Smooth muscle cell (in vitro differentiated cells): ENCODE measurements at regions not wholly inside any gene's neighbourhood (a gene's known extent, or its start where the extent isn't known, plus 50 kb on each side); places are given as distances from the start of the nearest gene placed in this dataset.

Experiments used
- DNase-seq: peaks from one replicate; lab custom pipeline; 2025; ENCODE audit not compliant: unreplicated experiment; lab: John Stamatoyannopoulos, UW
- H2AFZ ChIP-seq: fragments of 200-600 bp; sonication (generic); 2 replicates; pipeline ENCODE4 v1.6.0; 2016; ENCODE audit warnings: antibody characterized with exemption, low read depth, mild to moderate bottlenecking
- H3F3A ChIP-seq: fragments of 200-600 bp; sonication (generic); 2 replicates; pipeline ENCODE4 v1.6.0; 2017; ENCODE audit warnings: antibody characterized with exemption, low read depth
- H3K27ac ChIP-seq: fragments of 200-600 bp; sonication (generic); 2 replicates; pipeline ENCODE4 v1.5.1; 2016; ENCODE audit warnings: low read depth, mild to moderate bottlenecking
- H3K27me3 ChIP-seq: fragments of 200-600 bp; sonication (generic); 2 replicates; pipeline ENCODE4 v1.6.1; 2016; ENCODE audit warnings: low read depth, mild to moderate bottlenecking
- H3K36me3 ChIP-seq: fragments of 200-600 bp; sonication (generic); 2 replicates; pipeline ENCODE4 v1.5.1; 2016; ENCODE audit warnings: low read depth
- H3K4me1 ChIP-seq: fragments of 200-600 bp; sonication (generic); 2 replicates; pipeline ENCODE4 v1.5.1; 2016; ENCODE audit warnings: low read depth
- H3K4me2 ChIP-seq: fragments of 200-600 bp; sonication (generic); 2 replicates; pipeline ENCODE4 v1.6.0; 2016; ENCODE audit warnings: mild to moderate bottlenecking
- H3K4me3 ChIP-seq: fragments of 200-600 bp; sonication (generic); 2 replicates; pipeline ENCODE4 v1.5.1; 2016; ENCODE audit warnings: mild to moderate bottlenecking
- H3K79me2 ChIP-seq: fragments of 200-600 bp; sonication (generic); 2 replicates; pipeline ENCODE4 v1.6.0; 2016; ENCODE audit warnings: low read depth, mild to moderate bottlenecking
- H3K9ac ChIP-seq: fragments of 200-600 bp; sonication (generic); 2 replicates; pipeline ENCODE4 v1.6.0; 2016; ENCODE audit warnings: low read depth
- H3K9me3 ChIP-seq: fragments of 200-600 bp; sonication (generic); replicated peaks from 2 replicates; pipeline ENCODE4 v1.5.1; 2016; ENCODE audit warnings: low read depth
- H4K20me1 ChIP-seq: fragments of 200-600 bp; sonication (generic); 2 replicates; pipeline ENCODE4 v1.6.0; 2016; ENCODE audit warnings: low read depth
- CTCF ChIP-seq: fragments of 200-600 bp; sonication (generic); IDR thresholded peaks from 2 replicates; pipeline ENCODE4 v1.5.1; 2017; ENCODE audit warnings: borderline replicate concordance, mild to moderate bottlenecking, antibody characterized with exemption; ENCODE audit not compliant: insufficient read depth, poor library complexity, severe bottlenecking
- WGBS: methylation state at CpG from one replicate; pipeline ENCODE4 v1.1.7; 2016; ENCODE audit warnings: low lambda C conversion rate; 5-methylcytosine and 5-hydroxymethylcytosine counted together

DNA sequence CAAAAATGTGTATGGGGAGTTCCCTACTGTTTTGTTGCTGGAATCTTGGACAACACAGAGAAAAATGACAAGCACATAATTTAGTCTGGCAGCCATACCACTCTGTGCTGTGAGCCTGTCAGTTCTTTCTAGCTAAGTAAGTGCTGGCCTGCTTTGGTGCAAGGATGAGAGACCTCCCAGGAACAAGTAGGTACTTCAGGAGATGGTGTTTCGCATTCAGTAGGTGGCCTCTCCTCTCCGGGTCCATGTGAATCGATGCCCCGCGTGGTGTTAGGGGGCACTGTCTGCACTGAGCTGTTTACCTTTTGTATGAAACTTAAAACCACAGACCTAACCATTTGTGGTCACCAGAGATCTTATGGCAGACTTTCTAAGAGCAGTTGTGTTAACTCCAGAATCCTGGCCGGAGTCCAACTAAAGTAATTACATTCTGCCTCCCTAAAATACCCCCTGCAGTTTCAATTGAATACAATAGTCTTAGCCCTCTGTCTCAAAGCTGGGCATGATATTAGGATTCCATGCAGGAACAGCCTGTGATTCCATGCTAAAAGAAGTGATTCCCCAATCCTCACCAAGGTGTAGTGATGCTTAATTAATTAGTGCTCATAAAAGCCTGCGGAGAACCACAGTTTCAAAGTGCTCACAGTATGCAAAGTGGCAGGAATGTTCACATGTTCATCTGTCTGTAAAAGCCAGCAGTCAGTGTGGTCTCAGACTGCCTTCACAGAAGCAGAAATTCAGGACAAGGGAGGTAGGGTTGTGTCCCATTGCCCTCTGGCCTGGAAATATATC lies 64.2 kb downstream of the LLPH start:
- Histone ChIP-seq H3K4me2 (peak overlapping the region; percentile 52), H3K9me3 (no peaks in the 10 kb centered on the region), H2AFZ (peak overlapping the region; percentile 24), H3F3A (peaks cover 14% of the 10 kb centered on the region), H3K4me1 (peaks cover 21% of the 10 kb centered on the region), H3K27ac (peak overlapping the region; percentile 14), H3K36me3 (no peaks in the 10 kb centered on the region), H3K79me2 (no peaks in the 10 kb centered on the region), H4K20me1 (no peaks in the 10 kb centered on the region), H3K4me3 (no peak overlapping the region), H3K27me3 (no peaks in the 10 kb centered on the region), H3K9ac (no peak overlapping the region)
- no peak for TF ChIP-seq CTCF
- WGBS = 55% methylated on average over 7 of the region's 7 CpGs
- no peak for DNase-seq

DNA sequence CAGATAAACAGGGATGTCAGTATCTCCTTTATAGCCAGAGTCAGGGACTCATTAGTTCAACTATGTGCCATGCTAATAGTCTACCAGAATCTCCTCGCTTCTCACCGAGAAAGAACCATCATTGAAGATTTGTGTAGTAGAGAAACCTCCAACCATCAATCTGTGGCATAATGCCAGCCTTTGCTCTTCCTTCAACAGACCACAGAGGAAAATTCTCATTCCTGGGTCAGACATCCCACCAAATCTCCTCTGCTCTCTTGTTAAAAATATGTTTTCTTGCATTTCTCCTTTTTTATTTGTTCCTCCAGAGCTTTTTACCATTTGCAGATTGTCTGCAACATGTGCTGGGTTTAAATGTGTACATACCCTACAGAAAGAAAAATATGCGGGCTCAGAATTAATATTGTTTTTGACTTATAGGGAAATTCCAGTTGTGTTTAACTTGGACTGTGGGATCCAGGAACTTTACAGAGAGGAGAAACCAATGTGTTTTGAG lies 64.9 kb downstream of the LLPH start:
- H4K20me1 ChIP-seq = no peaks in the 10 kb centered on the region
- no peaks in the 10 kb centered on the region for H3K27me3 ChIP-seq
- DNase-seq = no peak
- no peak overlapping the region for H2AFZ ChIP-seq
- H3F3A ChIP-seq = peaks cover 14% of the 10 kb centered on the region
- no peak for TF ChIP-seq CTCF
- peak overlapping the region; percentile 52 for H3K4me2 ChIP-seq
- 63% methylated on average over 3 of the region's 3 CpGs for WGBS
- no peaks in the 10 kb centered on the region for H3K9me3 ChIP-seq
- peak overlapping the region; percentile 14 for H3K27ac ChIP-seq
- H3K4me3 ChIP-seq = no peak overlapping the region
- peaks cover 21% of the 10 kb centered on the region for H3K4me1 ChIP-seq
- no peaks in the 10 kb centered on the region for H3K36me3 ChIP-seq
- no peak overlapping the region for H3K9ac ChIP-seq
- H3K79me2 ChIP-seq = no peaks in the 10 kb centered on the region

GRCh38 chr12:66065150-66065549 lies 65.4 kb downstream of the LLPH start:
- Histone ChIP-seq H3K4me2 (peak overlapping the region; percentile 52), H3K27me3 (no peaks in the 10 kb centered on the region), H3K79me2 (no peaks in the 10 kb centered on the region), H4K20me1 (no peaks in the 10 kb centered on the region), H3K4me1 (peaks cover 21% of the 10 kb centered on the region), H3K36me3 (no peaks in the 10 kb centered on the region), H3F3A (peaks cover 14% of the 10 kb centered on the region), H3K4me3 (no peak overlapping the region), H3K9me3 (no peaks in the 10 kb centered on the region), H2AFZ (no peak overlapping the region), H3K9ac (no peak overlapping the region), H3K27ac (peak overlapping the region; percentile 14)
- WGBS = 69% methylated on average over 3 of the region's 3 CpGs
- TF ChIP-seq CTCF = no peak
- DNase-seq = no peak

DNA sequence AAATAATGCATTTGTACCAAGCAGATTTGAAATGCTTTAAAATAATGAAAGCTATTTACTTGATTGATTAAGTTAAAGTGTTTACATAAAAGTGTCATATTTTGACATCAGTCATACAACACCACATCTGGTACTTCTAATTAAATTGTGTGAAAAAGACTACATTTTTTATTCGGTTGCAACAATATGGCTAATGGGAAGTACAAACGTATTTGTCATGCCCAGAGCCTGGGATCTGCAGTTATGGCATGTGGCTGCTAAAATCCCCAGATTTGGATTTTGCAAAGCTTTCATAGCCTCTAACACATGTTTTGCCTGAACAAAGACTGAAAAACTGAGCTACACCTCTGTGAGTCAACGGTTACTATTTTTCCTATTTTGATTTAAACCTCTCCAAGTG lies 66.6 kb downstream of the LLPH start:
- Histone ChIP-seq H3K9me3 (no peaks in the 10 kb centered on the region), H3K36me3 (no peaks in the 10 kb centered on the region), H2AFZ (no peak overlapping the region), H3K4me3 (no peak overlapping the region), H3K4me2 (peak overlapping the region; percentile 59), H3K27me3 (no peaks in the 10 kb centered on the region), H3K79me2 (no peaks in the 10 kb centered on the region), H3F3A (peaks cover 14% of the 10 kb centered on the region), H4K20me1 (no peaks in the 10 kb centered on the region), H3K4me1 (peaks cover 21% of the 10 kb centered on the region), H3K9ac (no peak overlapping the region), H3K27ac (peak overlapping the region; percentile 4)
- no peak for DNase-seq
- TF ChIP-seq CTCF = no peak
- 80% methylated on average over 3 of the region's 3 CpGs for WGBS
